Neural cell (in vitro differentiated cells): ENCODE measurements at regions not wholly inside any gene's neighbourhood (a gene's known extent, or its start where the extent isn't known, plus 50 kb on each side); places are given as distances from the start of the nearest gene placed in this dataset.

Source experiments
- H2AFZ ChIP-seq: fragments of 200-600, 300-800 bp; sonication (generic), shearing (Covaris generic); 2 replicates; pipeline ENCODE4 v1.6.0; 2014; ENCODE audit warnings: low read depth, mild to moderate bottlenecking, antibody characterized with exemption, low read length, moderate library complexity
- H3F3A ChIP-seq: fragments of 200-600 bp; shearing (Covaris generic); 2 replicates; pipeline ENCODE4 v1.6.1; 2016; ENCODE audit warnings: mild to moderate bottlenecking, moderate library complexity, mixed read lengths, antibody characterized with exemption, low read length; ENCODE audit not compliant: insufficient read depth, poor library complexity, severe bottlenecking
- H3K27ac ChIP-seq: fragments of 200-600, 300-800 bp; sonication (generic), shearing (Covaris generic); 2 replicates; pipeline ENCODE4 v1.5.1; 2014; ENCODE audit warnings: mild to moderate bottlenecking, low read length, moderate library complexity
- H3K27me3 ChIP-seq: fragments of 300-800, 200-600 bp; sonication (generic), shearing (Covaris generic); 2 replicates; pipeline ENCODE4 v1.6.0; 2014; ENCODE audit warnings: mild to moderate bottlenecking, low read depth, low read length, moderate library complexity; ENCODE audit not compliant: insufficient read depth
- H3K36me3 ChIP-seq: fragments of 300-800, 200-600 bp; sonication (generic), shearing (Covaris generic); 2 replicates; pipeline ENCODE4 v1.5.1; 2014; ENCODE audit warnings: mild to moderate bottlenecking, antibody characterized with exemption, low read length, moderate library complexity; ENCODE audit not compliant: insufficient read depth
- H3K4me2 ChIP-seq: fragments of 300-800, 200-600 bp; sonication (generic), shearing (Covaris generic); 2 replicates; pipeline ENCODE4 v1.6.0; 2014; ENCODE audit warnings: mild to moderate bottlenecking, low read length
- H3K4me3 ChIP-seq: fragments of 300-800, 200-600 bp; sonication (generic), shearing (Covaris generic); 2 replicates; pipeline ENCODE4 v1.5.1; 2014; ENCODE audit warnings: mild to moderate bottlenecking, low read length, moderate library complexity
- H3K79me2 ChIP-seq: fragments of 200-600 bp; shearing (Covaris generic); replicated peaks from 2 replicates; pipeline ENCODE4 v1.6.0; 2014; ENCODE audit warnings: mild to moderate bottlenecking, low read length, moderate library complexity; ENCODE audit not compliant: insufficient read depth
- H3K9ac ChIP-seq: fragments of 300-800, 200-600 bp; sonication (generic), shearing (Covaris generic); 2 replicates; pipeline ENCODE4 v1.6.1; 2016; ENCODE audit warnings: mild to moderate bottlenecking, low read length, mixed read lengths
- H3K9me2 ChIP-seq: fragments of 200-600 bp; shearing (Covaris generic); 2 replicates; pipeline ENCODE4 v1.6.1; 2016; ENCODE audit warnings: mild to moderate bottlenecking, low read length, mixed read lengths; ENCODE audit not compliant: insufficient read depth
- H3K9me3 ChIP-seq: fragments of 200-600, 300-800 bp; sonication (generic), shearing (Covaris generic); 2 replicates; pipeline ENCODE4 v1.6.1; 2016; ENCODE audit warnings: mild to moderate bottlenecking, mixed run types, low read length, moderate library complexity, mixed read lengths
- H4K20me1 ChIP-seq: fragments of 200-600 bp; shearing (Covaris generic); 2 replicates; pipeline ENCODE4 v1.6.1; 2016; ENCODE audit warnings: mild to moderate bottlenecking, mixed run types; ENCODE audit not compliant: insufficient read depth
- EP300 ChIP-seq: fragments of 450-650 bp; conservative IDR thresholded peaks from 2 replicates; pipeline ENCODE4 v1.6.1; 2014; ENCODE audit warnings: antibody characterized with exemption, mild to moderate bottlenecking, moderate library complexity; ENCODE audit not compliant: poor library complexity, severe bottlenecking
- EZH2 ChIP-seq: fragments of 200-600, 300-800 bp; shearing (Covaris generic), sonication (generic); IDR thresholded peaks from 2 replicates; pipeline ENCODE4 v1.6.1; 2014; ENCODE audit warnings: antibody characterized with exemption, low read length, borderline replicate concordance, mild to moderate bottlenecking; ENCODE audit not compliant: insufficient read depth, poor library complexity, severe bottlenecking
- MXI1 ChIP-seq: fragments of 450-650 bp; conservative IDR thresholded peaks from 2 replicates; pipeline ENCODE4 v1.6.1; 2014; ENCODE audit warnings: antibody characterized with exemption, mild to moderate bottlenecking; ENCODE audit not compliant: poor library complexity, severe bottlenecking
- POLR2AphosphoS5 ChIP-seq: IDR thresholded peaks from 2 replicates; pipeline ENCODE4 v1.6.1; 2012
- RAD21 ChIP-seq: fragments of 450-650 bp; conservative IDR thresholded peaks from 2 replicates; pipeline ENCODE4 v1.6.1; 2014; ENCODE audit warnings: antibody characterized with exemption, mild to moderate bottlenecking, moderate library complexity
- REST ChIP-seq: IDR thresholded peaks from 2 replicates; pipeline ENCODE4 v1.6.1; 2012; ENCODE audit warnings: borderline replicate concordance
- SMC3 ChIP-seq: fragments of 450-650 bp; conservative IDR thresholded peaks from 2 replicates; pipeline ENCODE4 v1.6.1; 2014; ENCODE audit warnings: antibody characterized with exemption, mild to moderate bottlenecking, moderate library complexity; ENCODE audit not compliant: poor library complexity
- TAF1 ChIP-seq: IDR thresholded peaks from 2 replicates; pipeline ENCODE4 v1.6.1; 2012; ENCODE audit warnings: low read depth
- TF ChIP-seq, protein P1 (sequence below): fragments of 450-650 bp; IDR thresholded peaks from 2 replicates; pipeline ENCODE4 v1.5.1; 2014; ENCODE audit warnings: antibody characterized with exemption, mild to moderate bottlenecking, moderate library complexity; ENCODE audit not compliant: poor library complexity, severe bottlenecking

DNA sequence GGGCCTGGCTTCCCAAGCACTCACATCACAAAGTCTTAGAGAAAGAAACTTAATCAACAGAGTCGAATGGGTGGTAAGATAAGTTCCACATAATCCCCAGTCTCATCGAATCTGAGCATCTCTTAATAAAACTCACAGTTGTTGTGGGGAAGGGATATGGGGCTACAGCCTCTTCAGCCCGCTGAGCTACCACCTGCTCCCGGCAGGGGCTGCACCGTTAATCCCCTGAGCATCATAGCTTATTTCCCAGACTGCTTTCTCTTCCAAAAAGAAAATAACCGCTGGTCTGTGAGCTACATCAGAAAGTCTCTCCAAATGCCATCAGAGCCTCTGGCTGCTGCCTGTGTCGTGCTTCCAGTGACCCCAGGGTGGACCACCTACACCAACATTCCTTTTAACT, 139.4 kb upstream of the CELF4 start:
- H3F3A ChIP-seq, result no peaks in the 10 kb centered on the region
- H3K27ac ChIP-seq, result no peak overlapping the region
- no peaks in the 10 kb centered on the region for H3K36me3 ChIP-seq
- TF ChIP-seq EP300 (no peak), EZH2 (no peak)
- H3K4me2 ChIP-seq, result no peak overlapping the region
- no peaks in the 10 kb centered on the region for H4K20me1 ChIP-seq
- H3K4me3 ChIP-seq, result no peak overlapping the region
- no peaks in the 10 kb centered on the region for H3K9me3 ChIP-seq
- no peak overlapping the region for H3K9ac ChIP-seq
- no peaks in the 10 kb centered on the region for H3K79me2 ChIP-seq
- no peaks in the 10 kb centered on the region for H3K27me3 ChIP-seq
- no peak overlapping the region for H2AFZ ChIP-seq
- H3K9me2 ChIP-seq, result no peaks in the 10 kb centered on the region

- Histone ChIP-seq H3K36me3 (no peaks in the 10 kb centered on the region), H2AFZ (no peak overlapping the region), H3K4me2 (no peak overlapping the region), H3K9me2 (no peaks in the 10 kb centered on the region), H3K4me3 (no peak overlapping the region), H3F3A (no peaks in the 10 kb centered on the region), H3K27ac (no peak overlapping the region), H3K9ac (no peak overlapping the region), H3K27me3 (no peaks in the 10 kb centered on the region), H3K9me3 (no peaks in the 10 kb centered on the region), H4K20me1 (no peaks in the 10 kb centered on the region), H3K79me2 (no peaks in the 10 kb centered on the region)
- no peak for TF ChIP-seq POLR2AphosphoS5
- TF ChIP-seq EP300, result no peak
- TF ChIP-seq SMC3, result no peak
- TF ChIP-seq REST, result no peak
- TF ChIP-seq, protein P1, sequence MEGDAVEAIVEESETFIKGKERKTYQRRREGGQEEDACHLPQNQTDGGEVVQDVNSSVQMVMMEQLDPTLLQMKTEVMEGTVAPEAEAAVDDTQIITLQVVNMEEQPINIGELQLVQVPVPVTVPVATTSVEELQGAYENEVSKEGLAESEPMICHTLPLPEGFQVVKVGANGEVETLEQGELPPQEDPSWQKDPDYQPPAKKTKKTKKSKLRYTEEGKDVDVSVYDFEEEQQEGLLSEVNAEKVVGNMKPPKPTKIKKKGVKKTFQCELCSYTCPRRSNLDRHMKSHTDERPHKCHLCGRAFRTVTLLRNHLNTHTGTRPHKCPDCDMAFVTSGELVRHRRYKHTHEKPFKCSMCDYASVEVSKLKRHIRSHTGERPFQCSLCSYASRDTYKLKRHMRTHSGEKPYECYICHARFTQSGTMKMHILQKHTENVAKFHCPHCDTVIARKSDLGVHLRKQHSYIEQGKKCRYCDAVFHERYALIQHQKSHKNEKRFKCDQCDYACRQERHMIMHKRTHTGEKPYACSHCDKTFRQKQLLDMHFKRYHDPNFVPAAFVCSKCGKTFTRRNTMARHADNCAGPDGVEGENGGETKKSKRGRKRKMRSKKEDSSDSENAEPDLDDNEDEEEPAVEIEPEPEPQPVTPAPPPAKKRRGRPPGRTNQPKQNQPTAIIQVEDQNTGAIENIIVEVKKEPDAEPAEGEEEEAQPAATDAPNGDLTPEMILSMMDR, result no peak
- TF ChIP-seq MXI1, result no peak
- no peak for TF ChIP-seq EZH2
- TF ChIP-seq RAD21, result no peak
These were observed 137.2 kb upstream of the CELF4 start for GRCh38 chr18:37702841-37703240.

DNA sequence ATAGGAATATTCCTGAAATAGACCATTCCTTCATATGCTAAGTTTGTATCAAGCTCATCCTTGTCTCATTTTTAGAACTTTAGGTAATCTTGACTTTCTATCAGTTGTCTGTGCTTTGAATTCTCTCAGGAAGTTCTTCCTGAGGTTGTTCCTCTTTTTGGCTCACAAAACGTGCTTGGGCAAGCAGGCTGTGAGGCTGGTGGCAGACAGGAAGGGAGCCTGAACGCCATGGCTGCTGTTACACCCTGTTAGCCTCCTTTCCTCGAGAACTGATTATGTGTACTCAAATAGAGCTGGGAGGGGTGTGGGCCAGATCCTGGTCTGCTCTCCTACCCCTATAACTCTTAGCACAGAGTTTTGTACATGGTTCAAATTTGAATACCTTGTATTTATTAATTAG, 136.4 kb upstream of the CELF4 start:
- no peaks in the 10 kb centered on the region for H4K20me1 ChIP-seq

More for the DNA sequence above, 136.4 kb upstream of the CELF4 start:
- H3K9me3 ChIP-seq, result no peaks in the 10 kb centered on the region
- no peak overlapping the region for H3K4me2 ChIP-seq
- H2AFZ ChIP-seq, result no peak overlapping the region
- H3K27me3 ChIP-seq, result no peaks in the 10 kb centered on the region
- no peaks in the 10 kb centered on the region for H3F3A ChIP-seq
- TF ChIP-seq TAF1 (no peak), SMC3 (no peak), MXI1 (no peak), POLR2AphosphoS5 (no peak), EP300 (no peak)
- TF ChIP-seq, protein P1, result no peak
- no peak overlapping the region for H3K9ac ChIP-seq
- H3K36me3 ChIP-seq, result no peaks in the 10 kb centered on the region
- no peak overlapping the region for H3K4me3 ChIP-seq
- H3K27ac ChIP-seq, result no peak overlapping the region
- H3K79me2 ChIP-seq, result no peaks in the 10 kb centered on the region
- no peaks in the 10 kb centered on the region for H3K9me2 ChIP-seq
